ENCODE measurements at regions not wholly inside any gene's neighbourhood (a gene's known extent, or its start where the extent isn't known, plus 50 kb on each side); places are given as distances from the start of the nearest gene placed in this dataset.

- DNase-seq (ENCODE audit: low read depth), result no peak
- no peak for TF ChIP-seq CTCF (IDR thresholded peaks at IDR 0.05; ENCODE audit: insufficient read depth, low read depth, low read length)
- H3K4me3 ChIP-seq (ENCODE audit: low read depth, low read length), result no peak overlapping the region
These were observed 217.3 kb downstream of the C12orf75 start for GRCh38 chr12:105547786-105548185.

GRCh38 chr12:105548626-105549025 lies 218.1 kb downstream of the C12orf75 start:
- DNase-seq (ENCODE audit: low read depth), result no peak
- no peak for TF ChIP-seq CTCF (IDR thresholded peaks at IDR 0.05; ENCODE audit: insufficient read depth, low read depth, low read length)
- no peak overlapping the region for H3K4me3 ChIP-seq (ENCODE audit: low read depth, low read length)

- DNase-seq (ENCODE audit: low read depth), result no peak
- no peak for TF ChIP-seq CTCF (IDR thresholded peaks at IDR 0.05; ENCODE audit: insufficient read depth, low read depth, low read length)
- no peak overlapping the region for H3K4me3 ChIP-seq (ENCODE audit: low read depth, low read length)
These were observed 221.6 kb downstream of the C12orf75 start for GRCh38 chr12:105552056-105552455.

DNA sequence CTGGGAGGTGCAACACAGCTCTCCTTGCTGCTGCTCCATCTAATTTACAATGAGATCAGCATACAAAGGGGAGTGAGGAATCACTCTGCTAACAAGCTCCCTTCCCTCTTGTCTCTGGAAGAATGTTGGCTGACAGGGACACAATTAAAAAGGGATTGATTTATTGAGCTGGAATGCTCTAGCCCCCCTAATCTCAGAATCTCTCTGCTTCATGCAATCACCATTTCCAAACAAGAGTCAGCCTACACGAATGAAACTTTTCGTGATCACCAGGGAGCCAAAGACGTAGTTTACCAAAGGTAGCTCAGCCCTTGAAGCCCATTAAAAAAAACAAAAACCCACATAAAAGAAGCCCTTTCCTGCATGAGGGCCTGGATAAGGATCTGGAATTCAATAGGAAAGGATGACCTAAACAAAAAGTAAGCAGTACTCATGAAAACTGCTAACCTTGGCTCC lies 223.8 kb downstream of the C12orf75 start:
- no peak for TF ChIP-seq CTCF (IDR thresholded peaks at IDR 0.05; ENCODE audit: insufficient read depth, low read depth, low read length)
- DNase-seq (ENCODE audit: low read depth), result peak; percentile 21
- no peak overlapping the region for H3K4me3 ChIP-seq (ENCODE audit: low read depth, low read length)

GRCh38 chr12:105554856-105555255 lies 224.4 kb downstream of the C12orf75 start:
- no peak for DNase-seq (ENCODE audit: low read depth)
- H3K4me3 ChIP-seq (ENCODE audit: low read depth, low read length), result no peak overlapping the region
- TF ChIP-seq CTCF (IDR thresholded peaks at IDR 0.05; ENCODE audit: insufficient read depth, low read depth, low read length), result no peak

DNA sequence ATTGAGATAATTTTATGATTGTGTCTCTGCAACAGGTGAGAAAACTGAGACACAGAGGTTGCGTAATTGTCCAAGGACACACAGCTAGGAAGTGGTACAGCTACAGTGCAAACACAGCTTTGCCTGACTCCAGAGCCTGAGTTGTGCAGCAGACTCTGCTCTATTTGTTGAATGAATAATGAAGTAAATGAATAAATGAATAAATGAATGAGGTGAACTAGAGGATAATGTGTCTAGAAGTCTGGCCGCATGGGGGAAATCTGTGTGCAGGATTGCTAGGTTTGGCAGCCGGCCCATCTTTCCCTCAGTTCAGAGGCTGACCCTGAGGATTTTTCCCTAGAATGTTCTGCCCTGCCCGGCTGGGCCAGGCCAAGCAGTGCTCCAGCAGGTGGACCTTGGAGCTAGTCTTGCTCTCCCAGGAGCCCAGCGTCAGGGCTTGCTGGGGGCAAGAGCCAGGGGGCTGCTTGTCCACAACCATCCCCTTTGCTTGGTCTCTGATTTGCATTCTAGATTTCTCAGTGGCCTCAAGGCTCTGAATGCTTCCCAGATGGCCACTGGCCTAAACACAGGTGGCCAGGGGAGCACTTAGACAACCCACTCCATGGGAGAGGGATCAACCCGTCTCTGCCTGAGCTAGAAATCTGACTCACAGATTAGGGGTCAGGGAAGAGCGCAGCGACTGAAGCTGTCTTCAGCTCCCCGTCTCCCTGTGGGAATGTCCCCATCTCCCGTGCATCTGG lies 225.2 kb downstream of the C12orf75 start:
- no peak overlapping the region for H3K4me3 ChIP-seq (ENCODE audit: low read depth, low read length)
- DNase-seq (ENCODE audit: low read depth), result no peak
- TF ChIP-seq CTCF (IDR thresholded peaks at IDR 0.05; ENCODE audit: insufficient read depth, low read depth, low read length), result no peak

- TF ChIP-seq CTCF (IDR thresholded peaks at IDR 0.05; ENCODE audit: insufficient read depth, low read depth, low read length), result no peak
- no peak overlapping the region for H3K4me3 ChIP-seq (ENCODE audit: low read depth, low read length)
- no peak for DNase-seq (ENCODE audit: low read depth)
These were observed 228.8 kb downstream of the C12orf75 start for GRCh38 chr12:105559310-105559709.

All from fibroblast of villous mesenchyme (primary cell).